ENCODE measurements at regions not wholly inside any gene's neighbourhood (a gene's known extent, or its start where the extent isn't known, plus 50 kb on each side); places are given as distances from the start of the nearest gene placed in this dataset.

DNA sequence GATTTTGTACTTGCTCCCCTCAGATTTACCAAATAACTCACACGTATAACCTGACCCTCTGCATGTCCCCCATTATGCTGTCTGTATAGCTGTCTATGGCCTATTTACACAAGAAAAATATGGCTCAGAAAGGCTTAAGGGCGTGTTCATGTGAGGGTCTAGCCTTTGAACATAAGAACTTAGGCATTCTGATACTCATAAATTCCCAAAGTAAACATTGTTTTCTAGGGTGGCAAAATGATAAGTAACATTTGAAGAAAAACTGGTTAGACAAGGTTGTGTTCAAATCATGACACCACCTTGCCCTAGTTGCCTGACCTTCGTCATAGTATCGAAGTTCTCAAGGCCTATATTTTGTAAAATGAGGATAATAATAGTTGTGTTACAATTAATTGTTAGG is 394.6 kb downstream of the LRRIQ3 start:
- WGBS, 2 donors = 83 to 91% methylated on average over 4 of the region's 4 CpGs
- intact Hi-C loops (cut with DNase I) = no loop called here
- H3K27me3 ChIP-seq = no peaks in the 10 kb centered on the region
- DNase-seq = no peak
- no peaks in the 10 kb centered on the region for H3K4me1 ChIP-seq
- ATAC-seq = no peak
- TF ChIP-seq, protein P1, sequence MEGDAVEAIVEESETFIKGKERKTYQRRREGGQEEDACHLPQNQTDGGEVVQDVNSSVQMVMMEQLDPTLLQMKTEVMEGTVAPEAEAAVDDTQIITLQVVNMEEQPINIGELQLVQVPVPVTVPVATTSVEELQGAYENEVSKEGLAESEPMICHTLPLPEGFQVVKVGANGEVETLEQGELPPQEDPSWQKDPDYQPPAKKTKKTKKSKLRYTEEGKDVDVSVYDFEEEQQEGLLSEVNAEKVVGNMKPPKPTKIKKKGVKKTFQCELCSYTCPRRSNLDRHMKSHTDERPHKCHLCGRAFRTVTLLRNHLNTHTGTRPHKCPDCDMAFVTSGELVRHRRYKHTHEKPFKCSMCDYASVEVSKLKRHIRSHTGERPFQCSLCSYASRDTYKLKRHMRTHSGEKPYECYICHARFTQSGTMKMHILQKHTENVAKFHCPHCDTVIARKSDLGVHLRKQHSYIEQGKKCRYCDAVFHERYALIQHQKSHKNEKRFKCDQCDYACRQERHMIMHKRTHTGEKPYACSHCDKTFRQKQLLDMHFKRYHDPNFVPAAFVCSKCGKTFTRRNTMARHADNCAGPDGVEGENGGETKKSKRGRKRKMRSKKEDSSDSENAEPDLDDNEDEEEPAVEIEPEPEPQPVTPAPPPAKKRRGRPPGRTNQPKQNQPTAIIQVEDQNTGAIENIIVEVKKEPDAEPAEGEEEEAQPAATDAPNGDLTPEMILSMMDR (IDR thresholded peaks at IDR 0.05) = no peak
- H3K36me3 ChIP-seq = no peaks in the 10 kb centered on the region
- no peaks in the 10 kb centered on the region for H3K9me3 ChIP-seq
- H3K27ac ChIP-seq = no peak overlapping the region
- no peak overlapping the region for H3K4me3 ChIP-seq

DNA sequence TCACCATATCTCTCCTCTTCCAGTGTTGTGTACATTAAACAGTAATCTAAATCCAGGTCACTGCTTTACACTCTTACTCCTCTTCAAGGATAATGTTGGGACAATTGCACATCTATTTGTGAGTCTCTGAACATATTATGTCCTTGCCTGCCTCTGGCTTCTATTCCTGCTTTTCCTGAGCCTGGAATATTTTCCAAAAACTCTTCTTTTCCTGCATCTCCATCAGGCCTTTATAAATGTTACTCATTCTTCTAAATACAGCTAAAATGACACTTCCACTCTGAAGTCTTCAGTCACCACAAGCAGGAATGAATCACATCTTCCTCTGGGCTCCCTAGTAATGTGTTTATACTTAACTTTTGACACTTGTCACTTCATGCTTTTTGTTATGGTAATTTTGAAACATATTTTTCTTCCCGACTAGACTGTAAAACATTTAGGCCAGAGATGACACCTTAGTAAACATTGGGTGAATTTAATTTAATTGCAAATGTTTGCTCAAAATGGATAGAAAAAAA is 396.0 kb downstream of the LRRIQ3 start:
- Histone ChIP-seq H3K4me1 (no peaks in the 10 kb centered on the region), H3K27ac (no peak overlapping the region), H3K9me3 (no peaks in the 10 kb centered on the region), H3K36me3 (no peaks in the 10 kb centered on the region), H3K4me3 (no peak overlapping the region), H3K27me3 (no peaks in the 10 kb centered on the region)
- ATAC-seq (no peak), DNase-seq (no peak)
- TF ChIP-seq, protein P1 (IDR thresholded peaks at IDR 0.05) = no peak
- intact Hi-C loops (cut with DNase I) = no loop called here
- WGBS, 2 donors = 51 to 67% methylated on average over 1 of the region's 1 CpG

DNA sequence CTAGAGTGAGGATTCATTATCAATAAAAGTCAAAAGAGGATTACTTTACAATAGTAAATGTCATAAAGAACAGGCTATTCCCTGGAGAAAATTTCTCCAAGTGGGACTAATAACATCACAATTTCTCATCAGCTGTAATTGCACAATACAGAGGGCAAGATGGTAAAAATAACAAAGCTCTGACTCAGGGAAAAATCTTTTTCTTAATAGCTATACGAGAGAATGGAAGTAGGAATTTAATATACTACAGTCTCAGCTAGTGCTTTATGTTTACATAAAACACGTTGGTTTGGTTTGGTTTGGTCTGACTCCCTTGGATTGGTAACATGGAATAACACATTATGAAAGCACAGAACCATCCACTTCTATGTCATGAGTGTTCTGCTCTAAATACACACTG is 397.6 kb downstream of the LRRIQ3 start:
- DNase-seq (no peak), ATAC-seq (no peak)
- WGBS, 2 donors = 62 to 75% methylated on average over 2 of the region's 2 CpGs
- Histone ChIP-seq H3K4me3 (no peak overlapping the region), H3K4me1 (no peaks in the 10 kb centered on the region), H3K9me3 (no peaks in the 10 kb centered on the region), H3K27ac (no peak overlapping the region), H3K27me3 (no peaks in the 10 kb centered on the region), H3K36me3 (no peaks in the 10 kb centered on the region)
- intact Hi-C loops (cut with DNase I) = no loop called here
- TF ChIP-seq, protein P1 (IDR thresholded peaks at IDR 0.05) = no peak

DNA sequence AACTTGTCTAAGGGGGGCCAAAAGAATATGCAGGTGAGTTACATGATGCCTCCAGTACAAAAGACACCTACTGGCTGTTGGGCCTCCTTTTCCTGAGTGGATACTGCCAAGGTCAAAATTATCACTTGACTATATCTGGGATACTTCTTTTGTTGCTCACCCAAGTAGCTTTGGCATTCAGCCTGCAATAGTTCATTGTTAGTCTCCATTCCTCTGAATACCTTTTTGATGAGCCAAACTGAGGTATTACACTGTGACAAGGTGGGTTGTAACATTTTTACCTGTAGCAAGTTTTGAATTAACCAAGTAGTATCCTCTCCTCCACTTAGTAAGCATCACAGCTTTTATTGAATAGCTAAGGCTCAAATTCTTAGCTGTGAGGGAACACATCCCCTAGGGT is 408.0 kb downstream of the LRRIQ3 start:
- intact Hi-C loops (cut with DNase I) = no loop called here
- TF ChIP-seq, protein P1 (IDR thresholded peaks at IDR 0.05) = no peak
- ATAC-seq = no peak
- Histone ChIP-seq H3K4me1 (no peaks in the 10 kb centered on the region), H3K27ac (no peak overlapping the region), H3K4me3 (no peak overlapping the region), H3K27me3 (no peaks in the 10 kb centered on the region), H3K9me3 (peaks cover 0 to 8% (median 0%) of the 10 kb centered on the region in 11 donors), H3K36me3 (no peaks in the 10 kb centered on the region)
- DNase-seq = no peak
